ENCODE measurements at regions not wholly inside any gene's neighbourhood (a gene's known extent, or its start where the extent isn't known, plus 50 kb on each side); places are given as distances from the start of the nearest gene placed in this dataset.

- ATAC-seq (no peak), DNase-seq (no peak)
- intact Hi-C loops (cut with DNase I), result no loop called here
- no peaks in the 10 kb centered on the region for H3K36me3 ChIP-seq
- no peak overlapping the region for H3K27ac ChIP-seq
- H3K9me3 ChIP-seq, result no peaks in the 10 kb centered on the region
- no peak overlapping the region for H3K4me3 ChIP-seq
- H3K27me3 ChIP-seq, result peaks cover 38% of the 10 kb centered on the region
- peaks cover 5% of the 10 kb centered on the region for H3K4me1 ChIP-seq
- no peak for TF ChIP-seq CTCF (IDR thresholded peaks at IDR 0.05)
Observed at GRCh38 chr3:87788516-87788915, 270.3 kb downstream of the CGGBP1 start.

- ATAC-seq (peak; percentile 39), DNase-seq (no peak)
- Histone ChIP-seq H3K9me3 (no peaks in the 10 kb centered on the region), H3K4me3 (no peak overlapping the region), H3K27ac (no peak overlapping the region), H3K4me1 (no peaks in the 10 kb centered on the region), H3K27me3 (no peaks in the 10 kb centered on the region), H3K36me3 (no peaks in the 10 kb centered on the region)
- intact Hi-C loops (cut with DNase I), result no loop called here
- no peak for TF ChIP-seq CTCF (IDR thresholded peaks at IDR 0.05)
Observed at GRCh38 chr3:87780811-87781210, 278.0 kb downstream of the CGGBP1 start.

GRCh38 chr3:87778876-87779275 is 279.9 kb downstream of the CGGBP1 start:
- Histone ChIP-seq H3K27ac (no peak overlapping the region), H3K4me3 (no peak overlapping the region), H3K27me3 (no peaks in the 10 kb centered on the region), H3K4me1 (no peaks in the 10 kb centered on the region), H3K36me3 (no peaks in the 10 kb centered on the region), H3K9me3 (no peaks in the 10 kb centered on the region)
- DNase-seq (no peak), ATAC-seq (no peak)
- no peak for TF ChIP-seq CTCF (IDR thresholded peaks at IDR 0.05)
- intact Hi-C loops (cut with DNase I), result no loop called here

- Histone ChIP-seq H3K9me3 (no peaks in the 10 kb centered on the region), H3K36me3 (no peaks in the 10 kb centered on the region), H3K27me3 (no peaks in the 10 kb centered on the region), H3K4me3 (no peak overlapping the region), H3K4me1 (no peaks in the 10 kb centered on the region), H3K27ac (no peak overlapping the region)
- intact Hi-C loops (cut with DNase I), result no loop called here
- ATAC-seq (peak; percentile 94), DNase-seq (no peak)
- peak; percentile 66 for TF ChIP-seq CTCF (IDR thresholded peaks at IDR 0.05)
Observed at GRCh38 chr3:87771337-87772192, 287.2 kb downstream of the CGGBP1 start.

- Histone ChIP-seq H3K27me3 (no peaks in the 10 kb centered on the region), H3K36me3 (no peaks in the 10 kb centered on the region), H3K4me3 (no peak overlapping the region), H3K4me1 (no peaks in the 10 kb centered on the region), H3K9me3 (no peaks in the 10 kb centered on the region), H3K27ac (no peak overlapping the region)
- DNase-seq (no peak), ATAC-seq (no peak)
- intact Hi-C loops (cut with DNase I), result no loop called here
- TF ChIP-seq CTCF (IDR thresholded peaks at IDR 0.05), result no peak
Observed at GRCh38 chr3:87766721-87767120, 292.1 kb downstream of the CGGBP1 start.

Measured in upper lobe of right lung (tissue), 1 donor.